ENCODE measurements at regions not wholly inside any gene's neighbourhood (a gene's known extent, or its start where the extent isn't known, plus 50 kb on each side); places are given as distances from the start of the nearest gene placed in this dataset.

- DNase-seq (ENCODE audit: low read depth in 1 of 2, low spot score in 1 of 2), result no peak
- no peak overlapping the region for H3K4me3 ChIP-seq
- H3K9me3 ChIP-seq (ENCODE audit: low read depth), result no peaks in the 10 kb centered on the region
- H3K36me3 ChIP-seq, result no peaks in the 10 kb centered on the region
- no peak overlapping the region for H3K27ac ChIP-seq
- no peaks in the 10 kb centered on the region for H3K4me1 ChIP-seq (ENCODE audit: low read depth)
- H3K27me3 ChIP-seq, result no peaks in the 10 kb centered on the region
- no peak for TF ChIP-seq CTCF (IDR thresholded peaks at IDR 0.05; ENCODE audit: low read depth, low read length)
Observed at GRCh38 chr15:96670389-96670788, 339.9 kb downstream of the NR2F2 start.

DNA sequence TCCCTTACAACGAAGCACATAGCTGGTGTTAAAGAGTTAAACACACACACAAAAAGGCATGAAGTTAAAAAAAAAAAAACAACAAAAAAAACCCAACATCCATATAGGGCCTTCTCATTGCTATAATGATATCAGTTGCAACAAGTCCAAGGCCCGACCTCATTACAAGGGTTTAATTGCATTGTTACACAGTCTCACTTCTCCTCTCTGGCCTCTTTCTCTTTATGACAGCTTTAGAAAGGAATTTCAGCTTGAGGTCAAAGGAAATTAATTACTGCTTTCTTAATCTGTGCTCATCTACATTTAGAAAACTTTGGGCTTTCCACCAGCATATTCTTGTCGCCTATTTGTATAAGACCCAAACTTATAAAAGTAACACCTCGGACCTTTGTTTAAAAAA, 342.1 kb downstream of the NR2F2 start:
- Histone ChIP-seq H3K27ac (no peak overlapping the region), H3K27me3 (no peaks in the 10 kb centered on the region), H3K36me3 (no peaks in the 10 kb centered on the region), H3K4me1 (ENCODE audit: low read depth) (no peaks in the 10 kb centered on the region), H3K9me3 (ENCODE audit: low read depth) (no peaks in the 10 kb centered on the region), H3K4me3 (no peak overlapping the region)
- DNase-seq (ENCODE audit: low read depth in 1 of 2, low spot score in 1 of 2), result no peak
- no peak for TF ChIP-seq CTCF (IDR thresholded peaks at IDR 0.05; ENCODE audit: low read depth, low read length)

DNA sequence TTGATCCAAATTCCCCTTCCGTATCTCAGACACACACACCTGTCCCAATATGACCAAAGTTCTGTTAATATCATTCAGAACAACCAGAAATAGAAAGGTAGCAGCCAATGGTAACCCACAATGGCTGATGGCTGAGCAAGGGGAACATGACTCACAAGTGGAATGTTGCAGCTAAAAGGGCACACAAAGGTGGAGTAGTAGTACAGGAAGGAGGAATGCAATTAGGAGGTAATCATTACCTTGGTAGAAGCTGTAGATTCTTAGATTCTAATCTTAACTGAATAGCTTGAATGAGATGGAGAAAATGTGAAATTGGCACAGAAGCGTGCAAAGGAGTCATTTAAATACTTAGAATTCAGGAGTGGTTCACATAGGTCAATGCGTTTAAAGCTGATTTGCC, 347.9 kb downstream of the NR2F2 start:
- DNase-seq (ENCODE audit: low read depth in 1 of 2, low spot score in 1 of 2), result no peak
- Histone ChIP-seq H3K9me3 (ENCODE audit: low read depth) (no peaks in the 10 kb centered on the region), H3K4me3 (no peak overlapping the region), H3K27me3 (no peaks in the 10 kb centered on the region), H3K36me3 (no peaks in the 10 kb centered on the region), H3K27ac (no peak overlapping the region), H3K4me1 (ENCODE audit: low read depth) (no peaks in the 10 kb centered on the region)
- no peak for TF ChIP-seq CTCF (IDR thresholded peaks at IDR 0.05; ENCODE audit: low read depth, low read length)

GRCh38 chr15:96687388-96688107, 357.0 kb downstream of the NR2F2 start:
- no peak overlapping the region for H3K27ac ChIP-seq
- H3K4me1 ChIP-seq (ENCODE audit: low read depth), result no peaks in the 10 kb centered on the region
- TF ChIP-seq CTCF (IDR thresholded peaks at IDR 0.05; ENCODE audit: low read depth, low read length), result no peak
- no peaks in the 10 kb centered on the region for H3K27me3 ChIP-seq
- H3K4me3 ChIP-seq, result no peak overlapping the region
- no peaks in the 10 kb centered on the region for H3K9me3 ChIP-seq (ENCODE audit: low read depth)
- no peak for DNase-seq (ENCODE audit: low read depth in 1 of 2, low spot score in 1 of 2)
- H3K36me3 ChIP-seq, result no peaks in the 10 kb centered on the region

DNA sequence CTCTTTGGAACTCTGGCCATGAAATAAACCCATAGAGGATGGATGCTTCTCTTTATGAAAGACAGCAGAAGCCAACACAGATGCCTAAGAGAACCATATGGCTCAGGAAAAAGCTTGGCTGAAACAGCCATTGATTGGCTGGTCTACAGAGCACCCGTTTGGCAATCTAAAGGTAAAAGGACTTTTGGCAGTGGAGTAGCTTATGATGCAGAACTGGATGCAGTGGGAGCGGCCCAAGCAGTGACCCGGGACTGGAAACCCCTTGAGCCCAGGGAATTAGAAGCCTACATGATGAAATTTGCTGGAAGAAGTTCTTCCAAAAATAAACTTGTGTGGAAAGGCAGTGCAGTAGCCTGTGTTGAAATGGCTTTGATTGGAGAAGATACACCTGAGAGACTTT, 360.2 kb downstream of the NR2F2 start:
- Histone ChIP-seq H3K4me3 (no peak overlapping the region), H3K9me3 (ENCODE audit: low read depth) (no peaks in the 10 kb centered on the region), H3K36me3 (no peaks in the 10 kb centered on the region), H3K27me3 (no peaks in the 10 kb centered on the region), H3K4me1 (ENCODE audit: low read depth) (no peaks in the 10 kb centered on the region), H3K27ac (no peak overlapping the region)
- TF ChIP-seq CTCF (IDR thresholded peaks at IDR 0.05; ENCODE audit: low read depth, low read length), result no peak
- DNase-seq (ENCODE audit: low read depth in 1 of 2, low spot score in 1 of 2), result no peak
